Left lung (tissue), 4 donors: ENCODE measurements at regions not wholly inside any gene's neighbourhood (a gene's known extent, or its start where the extent isn't known, plus 50 kb on each side); places are given as distances from the start of the nearest gene placed in this dataset.

Experiments
- ATAC-seq: fragments of 200-7000 bp; cut with Tn5 transposase; one replicate; pipeline ENCODE4 v1.9.1; 2020; ENCODE audit warnings: moderate library complexity
- DNase-seq, 4 donors: peaks; one replicate each; pipeline ENCODE4 v3.0.0-alpha.2; 2013 to 2020
- H3K27ac ChIP-seq, 2 donors: fragments of 200-600 bp; sonication (generic) in 1 of 2; one replicate each; pipeline versions ENCODE4 v1.5.0 to v1.8.0; 2020 to 2021
- H3K27me3 ChIP-seq, 2 donors: fragments of 200-600 bp; sonication (generic) in 1 of 2; one replicate each; pipeline versions ENCODE4 v1.5.0 to v1.8.0; 2020 to 2021
- H3K36me3 ChIP-seq, 2 donors: fragments of 200-600 bp; sonication (generic) in 1 of 2; one replicate each; pipeline versions ENCODE4 v1.5.0 to v1.8.0; 2020 to 2021
- H3K4me1 ChIP-seq, 2 donors: fragments of 200-600 bp; one replicate each; pipeline ENCODE4 v1.8.0; 2021
- H3K4me3 ChIP-seq, 2 donors: fragments of 200-600 bp; sonication (generic) in 1 of 2; one replicate each; pipeline versions ENCODE4 v1.5.0 to v1.8.0; 2020 to 2021; ENCODE audit warnings: mild to moderate bottlenecking in 1 of 2
- H3K9me3 ChIP-seq, 2 donors: fragments of 200-600 bp; sonication (generic) in 1 of 2; one replicate each; pipeline versions ENCODE4 v1.5.0 to v1.8.0; 2020 to 2021
- intact Hi-C, 2 donors: fragments of 100-400 bp; cut with DNase I; formaldehyde crosslinking; loops; one replicate each; pipeline versions ENCODE4 v1.11.2 to v1.14.2; 2022
- TF ChIP-seq, protein P1 (sequence below), 2 donors: fragments of 200-600 bp; sonication (generic) in 1 of 2; IDR thresholded peaks; one replicate each; pipeline versions ENCODE4 v1.5.0 to v1.8.0; 2021; ENCODE audit warnings: antibody characterized with exemption in 2 of 2
- donor health status: DM: no; HTN: yes; CAD: no.
- donor health status: DM: no; HTN: no; CAD: no.

DNA sequence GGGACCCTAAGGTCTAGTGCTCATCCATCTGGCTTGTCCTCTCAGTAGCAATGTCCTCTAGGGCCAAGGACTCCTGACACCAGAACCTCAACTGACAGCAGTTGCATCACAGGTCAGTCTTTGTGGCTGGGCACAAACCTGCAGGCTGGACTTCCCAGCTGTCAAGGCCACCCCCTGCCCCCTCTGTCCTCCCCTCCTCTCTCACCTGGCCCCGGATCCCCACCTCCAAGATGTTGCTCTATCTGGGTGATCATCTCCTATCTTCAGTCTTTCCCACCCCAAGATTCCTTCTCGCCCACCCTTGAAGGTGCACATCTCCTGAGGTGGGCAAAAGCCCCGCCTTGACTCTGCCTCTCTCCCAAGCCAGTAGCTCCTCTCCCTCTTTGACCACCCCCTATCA lies 131.8 kb upstream of the SRSF6 start:
- Histone ChIP-seq H3K4me3 (no peak overlapping the region), H3K9me3 (peaks cover 0 to 2% of the 10 kb centered on the region in 2 donors), H3K36me3 (no peaks in the 10 kb centered on the region), H3K4me1 (no peaks in the 10 kb centered on the region), H3K27ac (no peak overlapping the region), H3K27me3 (no peaks in the 10 kb centered on the region)
- TF ChIP-seq, protein P1, sequence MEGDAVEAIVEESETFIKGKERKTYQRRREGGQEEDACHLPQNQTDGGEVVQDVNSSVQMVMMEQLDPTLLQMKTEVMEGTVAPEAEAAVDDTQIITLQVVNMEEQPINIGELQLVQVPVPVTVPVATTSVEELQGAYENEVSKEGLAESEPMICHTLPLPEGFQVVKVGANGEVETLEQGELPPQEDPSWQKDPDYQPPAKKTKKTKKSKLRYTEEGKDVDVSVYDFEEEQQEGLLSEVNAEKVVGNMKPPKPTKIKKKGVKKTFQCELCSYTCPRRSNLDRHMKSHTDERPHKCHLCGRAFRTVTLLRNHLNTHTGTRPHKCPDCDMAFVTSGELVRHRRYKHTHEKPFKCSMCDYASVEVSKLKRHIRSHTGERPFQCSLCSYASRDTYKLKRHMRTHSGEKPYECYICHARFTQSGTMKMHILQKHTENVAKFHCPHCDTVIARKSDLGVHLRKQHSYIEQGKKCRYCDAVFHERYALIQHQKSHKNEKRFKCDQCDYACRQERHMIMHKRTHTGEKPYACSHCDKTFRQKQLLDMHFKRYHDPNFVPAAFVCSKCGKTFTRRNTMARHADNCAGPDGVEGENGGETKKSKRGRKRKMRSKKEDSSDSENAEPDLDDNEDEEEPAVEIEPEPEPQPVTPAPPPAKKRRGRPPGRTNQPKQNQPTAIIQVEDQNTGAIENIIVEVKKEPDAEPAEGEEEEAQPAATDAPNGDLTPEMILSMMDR (IDR thresholded peaks at IDR 0.05), result no peak
- DNase-seq (no peak), ATAC-seq (no peak)
- intact Hi-C loops, result no loop called here

DNA sequence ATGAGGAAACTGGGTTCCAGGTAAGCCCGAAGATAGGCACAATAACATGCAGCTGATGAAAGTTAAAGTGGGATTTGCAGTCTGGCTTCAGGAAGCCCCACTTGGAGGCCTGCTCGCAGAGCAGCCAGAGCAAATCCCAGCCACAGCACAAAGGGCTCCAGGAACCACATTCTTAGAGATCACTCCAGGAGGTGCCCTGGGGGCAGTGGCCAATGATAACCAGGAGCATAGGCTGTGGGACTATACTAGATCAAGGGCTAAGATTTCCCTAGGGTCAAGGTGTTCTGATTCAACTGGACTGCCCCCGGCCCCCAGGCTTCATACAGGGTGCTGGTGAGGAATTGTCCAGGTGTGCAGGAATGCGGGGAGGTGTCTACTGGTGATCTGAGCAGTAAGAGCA lies 133.9 kb upstream of the PTPRT start:
- peaks cover 0 to 2% of the 10 kb centered on the region in 2 donors for H3K9me3 ChIP-seq
- H3K4me1 ChIP-seq, result no peaks in the 10 kb centered on the region
- intact Hi-C loops, result no loop called here
- H3K27me3 ChIP-seq, result no peaks in the 10 kb centered on the region
- ATAC-seq (no peak), DNase-seq (no peak)
- TF ChIP-seq, protein P1 (IDR thresholded peaks at IDR 0.05), result no peak
- no peak overlapping the region for H3K4me3 ChIP-seq
- H3K36me3 ChIP-seq, result no peaks in the 10 kb centered on the region
- H3K27ac ChIP-seq, result no peak overlapping the region

DNA sequence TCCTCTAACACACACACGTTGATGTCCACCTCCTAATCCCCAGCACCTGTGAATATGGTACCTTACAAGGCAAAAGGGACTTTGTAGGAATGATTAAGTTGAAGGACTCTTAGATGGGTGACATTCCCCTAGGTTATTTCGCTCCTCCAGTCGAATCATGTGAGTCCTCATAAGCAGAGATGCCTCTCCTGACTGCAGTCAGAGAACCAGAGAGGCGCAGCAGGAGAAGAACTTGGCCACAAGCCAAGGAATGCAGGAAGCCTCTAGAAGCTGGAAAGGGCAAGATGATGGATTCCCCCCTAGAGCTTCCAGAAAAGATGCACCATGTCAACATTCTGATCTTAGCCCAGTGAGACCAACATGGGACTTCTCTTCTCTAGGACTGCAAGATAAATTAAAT lies 133.1 kb upstream of the PTPRT start:
- H3K27ac ChIP-seq, result no peak overlapping the region
- intact Hi-C loops, result no loop called here
- TF ChIP-seq, protein P1 (IDR thresholded peaks at IDR 0.05), result no peak
- no peaks in the 10 kb centered on the region for H3K4me1 ChIP-seq
- H3K9me3 ChIP-seq, result peaks cover 0 to 2% of the 10 kb centered on the region in 2 donors
- no peak for DNase-seq
- H3K4me3 ChIP-seq, result no peak overlapping the region
- ATAC-seq, result no peak
- H3K36me3 ChIP-seq, result no peaks in the 10 kb centered on the region
- peaks cover 0 to 2% of the 10 kb centered on the region in 2 donors for H3K27me3 ChIP-seq

DNA sequence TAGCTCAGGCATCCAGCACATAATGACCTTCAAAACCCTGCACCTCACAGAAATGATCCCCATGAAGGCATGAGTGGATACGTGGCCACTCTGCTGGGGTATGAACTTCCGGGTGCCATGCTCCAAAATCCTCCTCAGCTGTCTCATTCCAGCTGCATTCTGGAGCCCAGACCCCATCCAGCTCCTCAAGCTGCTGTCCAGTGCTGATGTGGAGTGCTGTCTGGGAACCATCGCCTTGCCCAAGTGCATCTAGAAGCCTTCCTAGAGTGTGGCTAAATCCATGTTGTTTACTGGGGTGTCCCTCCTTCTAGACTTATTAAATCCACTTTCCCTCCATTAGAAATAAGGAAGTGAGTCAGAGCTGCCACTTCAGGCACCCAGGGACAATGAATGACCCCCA lies 130.8 kb upstream of the PTPRT start:
- Histone ChIP-seq H3K36me3 (no peaks in the 10 kb centered on the region), H3K9me3 (no peaks in the 10 kb centered on the region), H3K4me1 (no peaks in the 10 kb centered on the region), H3K27ac (no peak overlapping the region), H3K27me3 (peaks cover 0 to 6% of the 10 kb centered on the region in 2 donors), H3K4me3 (no peak overlapping the region)
- DNase-seq (no peak), ATAC-seq (no peak)
- TF ChIP-seq, protein P1 (IDR thresholded peaks at IDR 0.05), result no peak
- intact Hi-C loops, result no loop called here

DNA sequence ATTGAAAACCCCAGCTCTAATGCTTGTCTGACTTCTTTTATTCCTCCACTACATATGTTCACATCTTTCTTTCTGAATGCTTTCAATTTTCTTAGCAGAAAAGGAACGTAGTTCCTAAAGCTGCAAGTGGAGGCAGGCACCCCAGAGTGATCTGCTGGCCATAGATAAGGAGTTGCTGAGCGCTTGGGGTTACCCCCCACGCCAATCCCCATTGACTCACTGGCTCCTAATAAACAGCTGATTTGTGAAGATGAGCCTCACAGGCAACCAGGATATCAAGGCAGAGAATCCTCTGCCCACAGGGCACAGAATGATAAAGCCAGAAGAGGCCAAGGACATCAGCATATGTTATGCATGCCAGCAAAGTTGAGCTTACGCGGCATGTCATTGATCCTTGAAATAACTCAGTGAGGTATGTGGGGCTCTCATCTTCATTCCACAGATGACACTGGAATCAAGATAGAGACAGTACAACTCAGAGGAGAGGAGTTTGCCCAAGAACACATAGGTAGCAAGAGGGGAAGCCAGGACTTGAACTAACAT lies 129.1 kb upstream of the PTPRT start:
- DNase-seq (no peak), ATAC-seq (no peak)
- intact Hi-C loops, result no loop called here
- H3K36me3 ChIP-seq, result no peaks in the 10 kb centered on the region
- H3K4me3 ChIP-seq, result no peak overlapping the region
- TF ChIP-seq, protein P1 (IDR thresholded peaks at IDR 0.05), result no peak
- H3K4me1 ChIP-seq, result no peaks in the 10 kb centered on the region
- no peaks in the 10 kb centered on the region for H3K9me3 ChIP-seq
- H3K27ac ChIP-seq, result no peak overlapping the region
- H3K27me3 ChIP-seq, result peaks cover 0 to 6% of the 10 kb centered on the region in 2 donors
